GM13976 (cell line): ENCODE measurements at regions not wholly inside any gene's neighbourhood (a gene's known extent, or its start where the extent isn't known, plus 50 kb on each side); places are given as distances from the start of the nearest gene placed in this dataset.
"Not testable (repeated sequence)": the region's sequence is repeated elsewhere in the genome, so short reads cannot be mapped to it uniquely, and the experiment has no call there.

Experiments
- DNase-seq: peaks from one replicate; pipeline ENCODE4 v3.0.0; 2012; ENCODE audit warnings: low spot score
- CTCF ChIP-seq: IDR thresholded peaks from 2 replicates; pipeline ENCODE4 v1.5.1; 2012; ENCODE audit warnings: borderline replicate concordance, mild to moderate bottlenecking; ENCODE audit not compliant: insufficient read depth; ENCODE audit errors: extremely low read depth, missing control alignments, control extremely low read depth
- in situ Hi-C: fragments of 300-500 bp; cut with MboI; formaldehyde crosslinking; loops from one replicate; pipeline ENCODE4 v1.12.0; 2022; ENCODE audit warnings: low sequenced_read_pairs, mixed read lengths, inconsistent platforms; ENCODE audit not compliant: unreplicated experiment

GRCh38 chr12:67067453-67068203 lies 201.5 kb upstream of the CAND1 start:
- peak; percentile 4 for DNase-seq
- TF ChIP-seq CTCF: no peak
- in situ Hi-C loops: no loop called here

GRCh38 chr12:67068204-67068731 lies 200.9 kb upstream of the CAND1 start:
- in situ Hi-C loops: no loop called here
- TF ChIP-seq CTCF: no peak
- peak; percentile 15 for DNase-seq

GRCh38 chr12:67068761-67069450 lies 200.3 kb upstream of the CAND1 start:
- DNase-seq: peak; percentile 59
- no peak for TF ChIP-seq CTCF
- in situ Hi-C loops: no loop called here

GRCh38 chr12:67069451-67070306 lies 199.5 kb upstream of the CAND1 start:
- peak; percentile 49 for DNase-seq
- no peak for TF ChIP-seq CTCF
- in situ Hi-C loops: no loop called here

- in situ Hi-C loops: no loop called here
These were observed 198.9 kb upstream of the CAND1 start for GRCh38 chr12:67070307-67070600.

GRCh38 chr12:67070604-67071003 lies 198.6 kb upstream of the CAND1 start:
- TF ChIP-seq CTCF: no peak
- in situ Hi-C loops: no loop called here
- no peak for DNase-seq

More at GRCh38 chr12:67070307-67070600, 198.9 kb upstream of the CAND1 start:
- TF ChIP-seq CTCF: no peak
- DNase-seq: no peak

GRCh38 chr12:67072281-67072680 lies 196.9 kb upstream of the CAND1 start:
- DNase-seq, in situ Hi-C loops: not testable (repeated sequence)
